Activated T-cell treated with anti-CD3 and anti-CD28 coated beads, Interleukin-2, amount 50 U/mL, for 4 hours (primary cell): ENCODE measurements at regions not wholly inside any gene's neighbourhood (a gene's known extent, or its start where the extent isn't known, plus 50 kb on each side); places are given as distances from the start of the nearest gene placed in this dataset.

ENCODE experiments used
- ATAC-seq, 2 donors: fragments of 200-7000 bp; cut with Tn5 transposase; one replicate each; pipeline ENCODE4 v1.10.0; 2021
- DNase-seq: peaks from one replicate; pipeline ENCODE4 v3.0.0-alpha.2; 2020
- H3K27me3 Mint-ChIP-seq: one replicate; pipeline ENCODE4 v1.8.0; 2021; ENCODE audit warnings: low read depth, mixed read lengths
- H3K36me3 Mint-ChIP-seq: one replicate; pipeline ENCODE4 v1.8.0; 2022; ENCODE audit warnings: mixed read lengths; ENCODE audit not compliant: insufficient read depth
- H3K4me1 Mint-ChIP-seq: one replicate; pipeline ENCODE4 v1.8.0; 2021; ENCODE audit warnings: low read depth, mixed read lengths
- H3K4me3 Mint-ChIP-seq: one replicate; pipeline ENCODE4 v1.8.0; 2021; ENCODE audit warnings: mild to moderate bottlenecking, moderate library complexity, mixed read lengths
- H3K9me3 Mint-ChIP-seq: one replicate; pipeline ENCODE4 v1.8.0; 2021; ENCODE audit warnings: mixed read lengths

- H3K4me3 Mint-ChIP-seq: no peak overlapping the region
- no peaks in the 10 kb centered on the region for H3K27me3 Mint-ChIP-seq
- H3K9me3 Mint-ChIP-seq: no peaks in the 10 kb centered on the region
- no peaks in the 10 kb centered on the region for H3K4me1 Mint-ChIP-seq
- H3K36me3 Mint-ChIP-seq: no peaks in the 10 kb centered on the region
- ATAC-seq (no peak), DNase-seq (no peak)
These were observed 135.6 kb upstream of the NEBL start for GRCh38 chr10:21032587-21033319.

GRCh38 chr10:21031232-21031795, 134.2 kb upstream of the NEBL start:
- Mint-ChIP-seq H3K4me3 (no peak overlapping the region), H3K27me3 (no peaks in the 10 kb centered on the region), H3K9me3 (no peaks in the 10 kb centered on the region), H3K36me3 (no peaks in the 10 kb centered on the region), H3K4me1 (no peaks in the 10 kb centered on the region)
- no peak for ATAC-seq
- no peak for DNase-seq

GRCh38 chr10:21030091-21030490, 133.0 kb upstream of the NEBL start:
- no peak overlapping the region for H3K4me3 Mint-ChIP-seq
- H3K9me3 Mint-ChIP-seq: no peaks in the 10 kb centered on the region
- H3K4me1 Mint-ChIP-seq: no peaks in the 10 kb centered on the region
- no peaks in the 10 kb centered on the region for H3K36me3 Mint-ChIP-seq
- H3K27me3 Mint-ChIP-seq: no peaks in the 10 kb centered on the region
- no peak for ATAC-seq
- no peak for DNase-seq

DNA sequence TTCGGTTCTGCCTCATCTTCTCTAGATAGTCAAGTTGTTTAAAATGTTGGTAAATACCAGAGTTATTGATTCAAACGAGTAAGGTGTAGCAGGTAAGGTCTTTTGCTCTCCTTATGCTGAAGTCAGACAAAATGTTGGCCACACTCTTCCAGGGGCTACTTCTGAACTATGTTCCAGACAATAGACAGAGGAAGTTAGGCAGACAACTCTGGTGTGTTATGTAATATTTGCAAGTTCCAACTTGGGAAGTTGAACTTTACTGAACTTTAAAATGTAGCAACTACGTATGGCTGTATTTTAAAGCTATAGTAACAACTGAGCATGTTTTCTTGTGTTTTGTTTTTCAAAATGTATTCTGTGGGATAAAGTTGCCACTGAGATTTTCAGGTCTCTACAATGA, 125.7 kb upstream of the NEBL start:
- DNase-seq (no peak), ATAC-seq (no peak)
- H3K9me3 Mint-ChIP-seq: no peaks in the 10 kb centered on the region
- no peaks in the 10 kb centered on the region for H3K36me3 Mint-ChIP-seq
- H3K4me3 Mint-ChIP-seq: no peak overlapping the region
- no peaks in the 10 kb centered on the region for H3K4me1 Mint-ChIP-seq
- H3K27me3 Mint-ChIP-seq: no peaks in the 10 kb centered on the region

DNA sequence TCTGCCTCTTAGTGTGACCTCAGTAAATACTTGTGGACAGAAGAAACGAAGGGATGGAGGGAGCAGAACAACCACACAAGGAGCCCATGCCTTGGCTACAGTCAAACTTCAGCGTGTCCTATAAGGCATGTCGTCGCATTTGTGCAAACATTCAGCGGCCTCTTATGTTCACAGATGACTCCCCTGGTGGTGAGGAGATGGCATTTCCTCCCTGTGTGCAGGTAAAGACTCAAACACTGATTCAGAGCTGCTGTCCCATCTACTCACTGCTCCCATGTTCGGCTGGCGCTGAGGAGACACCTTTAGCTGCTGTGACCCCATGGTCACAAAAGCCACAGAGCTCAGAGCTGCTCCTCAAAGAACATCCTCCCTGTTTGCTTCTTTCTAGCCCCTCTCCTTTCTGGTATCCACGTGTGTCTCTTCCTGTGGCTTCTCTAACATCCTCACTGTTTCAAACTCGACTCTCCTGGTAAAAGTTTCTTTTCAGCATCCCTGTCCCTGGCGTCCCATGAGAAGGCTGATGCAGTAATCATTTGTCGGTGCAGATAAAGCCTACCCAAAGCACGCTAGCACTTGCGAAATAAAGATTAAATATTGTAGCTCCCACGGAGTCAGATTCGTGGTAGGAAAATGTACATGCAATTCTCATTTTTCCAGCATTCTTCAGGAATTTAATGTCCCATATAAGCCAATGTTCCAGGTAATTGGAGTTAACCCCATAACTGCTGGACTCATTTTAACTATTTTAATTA, 124.9 kb upstream of the NEBL start:
- H3K4me1 Mint-ChIP-seq: no peaks in the 10 kb centered on the region
- no peaks in the 10 kb centered on the region for H3K27me3 Mint-ChIP-seq
- no peaks in the 10 kb centered on the region for H3K9me3 Mint-ChIP-seq
- DNase-seq (no peak), ATAC-seq (no peak)
- no peaks in the 10 kb centered on the region for H3K36me3 Mint-ChIP-seq
- H3K4me3 Mint-ChIP-seq: no peak overlapping the region

DNA sequence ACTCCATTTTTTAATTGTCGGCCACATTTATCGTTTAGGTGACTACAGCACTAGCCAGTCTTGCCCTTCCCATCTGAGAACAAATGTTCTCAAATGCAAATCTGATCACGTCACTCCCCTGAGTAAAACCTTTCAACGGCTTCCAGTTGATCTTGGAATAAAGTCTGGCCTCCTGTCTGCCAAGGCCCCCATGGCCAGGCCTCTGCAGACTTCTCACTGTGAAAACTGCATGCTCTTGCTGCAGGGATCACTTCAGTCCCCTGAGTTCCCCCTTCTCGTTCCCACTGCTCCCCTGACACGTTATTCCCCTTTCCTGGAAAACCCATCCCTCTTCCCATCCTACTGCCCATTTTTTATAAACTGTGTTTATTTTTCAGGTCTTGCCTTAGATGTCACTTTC, 124.1 kb upstream of the NEBL start:
- Mint-ChIP-seq H3K4me3 (no peak overlapping the region), H3K9me3 (no peaks in the 10 kb centered on the region), H3K36me3 (no peaks in the 10 kb centered on the region), H3K27me3 (no peaks in the 10 kb centered on the region), H3K4me1 (no peaks in the 10 kb centered on the region)
- ATAC-seq (no peak), DNase-seq (no peak)

GRCh38 chr10:21020545-21020944, 123.4 kb upstream of the NEBL start:
- Mint-ChIP-seq H3K9me3 (no peaks in the 10 kb centered on the region), H3K4me1 (no peaks in the 10 kb centered on the region), H3K27me3 (no peaks in the 10 kb centered on the region), H3K4me3 (no peak overlapping the region), H3K36me3 (no peaks in the 10 kb centered on the region)
- ATAC-seq (no peak), DNase-seq (no peak)

GRCh38 chr10:21019436-21019835, 122.3 kb upstream of the NEBL start:
- Mint-ChIP-seq H3K9me3 (no peaks in the 10 kb centered on the region), H3K4me3 (no peak overlapping the region), H3K4me1 (no peaks in the 10 kb centered on the region), H3K36me3 (no peaks in the 10 kb centered on the region), H3K27me3 (no peaks in the 10 kb centered on the region)
- ATAC-seq (no peak), DNase-seq (no peak)

DNA sequence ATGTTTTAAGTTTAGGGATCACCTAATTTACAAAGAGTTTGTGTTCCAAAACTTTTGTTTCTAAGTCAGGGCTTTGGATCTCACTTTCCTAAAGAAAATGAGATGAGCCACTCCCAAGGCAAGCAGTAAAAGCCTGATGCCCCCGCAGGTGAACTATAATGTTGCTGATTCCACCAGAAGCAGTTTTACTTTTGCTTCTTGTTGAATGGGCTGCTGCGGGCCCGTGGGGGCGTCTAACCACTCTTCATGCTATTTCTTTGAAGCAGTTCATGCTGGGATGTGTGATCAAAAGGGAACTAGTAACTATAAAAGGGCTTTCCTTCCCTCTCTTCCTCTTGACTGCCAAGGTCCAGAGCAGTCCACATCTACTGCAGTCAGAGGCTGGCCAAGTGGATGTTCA, 118.7 kb upstream of the NEBL start:
- Mint-ChIP-seq H3K9me3 (no peaks in the 10 kb centered on the region), H3K36me3 (no peaks in the 10 kb centered on the region), H3K27me3 (no peaks in the 10 kb centered on the region), H3K4me3 (no peak overlapping the region), H3K4me1 (no peaks in the 10 kb centered on the region)
- no peak for DNase-seq
- ATAC-seq: no peak

DNA sequence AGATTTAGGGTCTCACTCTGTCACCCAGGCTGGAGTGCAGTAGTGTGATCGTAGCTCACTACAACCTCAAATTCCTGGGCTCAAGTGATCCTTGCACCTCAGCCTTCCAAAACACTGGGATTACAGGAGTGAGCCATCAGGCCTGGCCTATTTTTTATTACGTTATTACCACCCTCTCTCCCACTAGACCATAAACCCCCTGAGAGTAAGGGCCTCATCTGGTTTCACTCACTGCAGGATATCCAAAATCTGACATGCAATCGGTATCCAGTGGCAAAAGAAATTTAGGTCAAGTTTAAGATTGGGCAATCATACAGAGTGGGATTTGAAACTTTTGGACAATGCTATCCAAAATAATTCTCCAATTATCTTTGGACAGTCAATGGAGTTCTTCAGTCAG, 117.0 kb upstream of the NEBL start:
- DNase-seq: no peak
- H3K36me3 Mint-ChIP-seq: no peaks in the 10 kb centered on the region
- H3K9me3 Mint-ChIP-seq: no peaks in the 10 kb centered on the region
- no peak overlapping the region for H3K4me3 Mint-ChIP-seq
- no peak for ATAC-seq
- H3K27me3 Mint-ChIP-seq: no peaks in the 10 kb centered on the region
- H3K4me1 Mint-ChIP-seq: no peaks in the 10 kb centered on the region

DNA sequence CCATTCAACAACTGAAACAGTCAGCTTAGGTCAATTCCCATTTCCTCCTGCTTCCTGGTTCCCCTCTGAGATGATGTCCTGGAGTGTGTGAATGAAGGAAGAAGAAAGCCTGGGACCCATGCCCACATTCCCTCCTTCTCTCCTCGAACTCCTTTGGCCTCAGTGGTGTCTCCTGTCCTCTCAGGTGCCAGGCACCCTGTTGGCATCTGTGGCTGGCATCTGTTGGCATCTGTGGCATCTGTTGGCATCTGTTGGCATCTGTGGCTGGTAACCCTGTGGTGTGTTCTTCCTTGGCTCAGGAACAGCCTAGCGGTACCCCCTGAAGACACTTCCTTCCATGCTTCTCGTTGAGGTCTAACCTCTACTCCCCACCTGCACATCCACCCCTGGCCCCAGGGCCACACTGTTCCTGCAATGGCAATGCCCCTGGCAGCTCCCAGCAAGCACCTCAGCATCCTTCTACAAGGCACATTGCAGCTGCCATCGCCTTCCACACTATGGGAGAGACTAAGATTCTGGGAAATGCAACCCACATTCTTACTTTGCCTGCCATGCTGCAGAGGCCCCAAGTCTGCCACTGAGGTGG, 114.4 kb upstream of the NEBL start:
- ATAC-seq (no peak), DNase-seq (no peak)
- no peaks in the 10 kb centered on the region for H3K9me3 Mint-ChIP-seq
- no peaks in the 10 kb centered on the region for H3K36me3 Mint-ChIP-seq
- no peaks in the 10 kb centered on the region for H3K4me1 Mint-ChIP-seq
- no peaks in the 10 kb centered on the region for H3K27me3 Mint-ChIP-seq
- H3K4me3 Mint-ChIP-seq: no peak overlapping the region

- ATAC-seq: no peak
- no peaks in the 10 kb centered on the region for H3K9me3 Mint-ChIP-seq
These were observed 113.5 kb upstream of the NEBL start for GRCh38 chr10:21010615-21011014.

DNA sequence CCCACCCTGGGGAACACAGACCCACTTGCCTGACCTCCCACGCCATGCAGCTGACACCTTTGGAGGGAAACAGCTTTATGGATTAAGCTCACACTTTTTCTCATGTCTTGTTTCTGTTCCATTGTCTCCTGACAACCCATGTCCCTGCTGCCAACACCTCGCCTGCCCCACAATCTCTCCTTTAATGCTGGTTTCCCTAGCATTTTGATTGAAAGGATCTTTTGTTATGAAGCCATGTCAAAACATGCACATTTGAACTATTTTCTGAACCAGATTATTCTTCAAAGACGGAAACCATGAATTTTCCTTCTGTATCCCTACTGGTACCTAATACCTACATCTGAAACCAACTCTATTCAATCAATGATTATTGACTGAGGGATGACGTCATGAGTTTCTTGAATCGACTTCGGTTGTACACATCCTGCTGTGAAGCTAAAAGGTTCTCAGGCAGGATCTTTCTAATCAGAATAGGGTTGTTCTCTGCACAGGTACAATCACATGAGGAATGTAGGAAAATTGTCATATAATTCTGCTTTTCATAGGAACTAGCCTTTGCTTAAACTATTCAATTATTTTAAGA, 106.2 kb upstream of the NEBL start:
- Mint-ChIP-seq H3K4me3 (no peak overlapping the region), H3K4me1 (no peaks in the 10 kb centered on the region), H3K27me3 (no peaks in the 10 kb centered on the region), H3K36me3 (no peaks in the 10 kb centered on the region), H3K9me3 (no peaks in the 10 kb centered on the region)
- no peak for DNase-seq
- no peak for ATAC-seq

More at GRCh38 chr10:21010615-21011014, 113.5 kb upstream of the NEBL start:
- no peaks in the 10 kb centered on the region for H3K27me3 Mint-ChIP-seq
- no peaks in the 10 kb centered on the region for H3K4me1 Mint-ChIP-seq
- no peaks in the 10 kb centered on the region for H3K36me3 Mint-ChIP-seq
- no peak overlapping the region for H3K4me3 Mint-ChIP-seq
- DNase-seq: no peak

DNA sequence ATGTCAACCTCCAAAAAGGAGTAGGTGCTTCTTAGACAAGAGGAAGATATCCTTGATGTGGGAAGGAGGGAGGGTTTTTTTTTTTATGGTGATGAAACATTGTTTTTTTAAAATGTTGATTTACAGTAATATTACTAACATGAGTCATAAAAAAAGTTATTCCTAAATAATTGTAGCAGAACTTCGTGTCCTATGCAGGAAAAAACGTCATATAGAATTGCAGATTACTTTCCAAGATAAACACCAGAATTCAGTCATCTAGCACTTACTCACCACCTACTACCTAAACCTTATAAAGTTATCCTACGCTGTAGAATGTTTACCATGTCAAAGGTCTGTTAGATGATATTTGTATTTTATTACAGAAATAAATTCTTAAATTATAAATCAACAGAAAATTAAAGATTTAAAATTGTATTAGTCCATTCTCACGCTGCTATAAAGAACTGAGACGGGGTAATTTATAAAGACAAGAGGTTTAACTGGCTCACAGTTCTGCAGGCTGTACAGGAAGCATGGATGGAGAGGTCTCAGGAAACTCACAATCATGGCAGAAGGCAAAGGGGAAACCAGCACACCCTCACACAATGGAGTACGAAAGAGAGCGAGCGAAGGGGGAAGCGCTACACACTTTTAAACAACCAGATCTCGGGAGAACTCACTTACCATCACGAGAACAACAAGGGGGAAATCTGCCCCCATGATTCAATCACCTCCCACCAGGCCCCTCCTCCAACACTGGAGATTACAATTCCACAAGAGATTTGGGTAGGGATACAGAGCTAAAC, 105.2 kb upstream of the NEBL start:
- Mint-ChIP-seq H3K4me3 (no peak overlapping the region), H3K4me1 (no peaks in the 10 kb centered on the region), H3K27me3 (no peaks in the 10 kb centered on the region), H3K9me3 (no peaks in the 10 kb centered on the region), H3K36me3 (no peaks in the 10 kb centered on the region)
- ATAC-seq (no peak), DNase-seq (no peak)
